ENCODE measurements at regions not wholly inside any gene's neighbourhood (a gene's known extent, or its start where the extent isn't known, plus 50 kb on each side); places are given as distances from the start of the nearest gene placed in this dataset.
A peak's percentile ranks its signal among the peaks of the same experiment; 100 is the strongest.

GRCh38 chr6:138586638-138587037 lies 87.3 kb upstream of the NHSL1 start:
- Histone ChIP-seq H3K27me3 (replicated peaks; ENCODE audit: control insufficient read depth, insufficient read depth, low read length) (no peaks in the 10 kb centered on the region), H3K36me3 (ENCODE audit: control insufficient read depth, insufficient read depth, low read length) (no peaks in the 10 kb centered on the region), H3K4me3 (replicated peaks; ENCODE audit: low read depth, low read length) (no peak overlapping the region)
- DNase-seq (ENCODE audit: extremely low read depth, insufficient read length): no peak
- TF ChIP-seq CTCF (IDR thresholded peaks at IDR 0.05; ENCODE audit: insufficient read depth, low read length, poor library complexity, severe bottlenecking): no peak

GRCh38 chr6:138588805-138589434 lies 89.6 kb upstream of the NHSL1 start:
- no peak for DNase-seq (ENCODE audit: extremely low read depth, insufficient read length)
- no peak overlapping the region for H3K4me3 ChIP-seq (replicated peaks; ENCODE audit: low read depth, low read length)
- no peaks in the 10 kb centered on the region for H3K36me3 ChIP-seq (ENCODE audit: control insufficient read depth, insufficient read depth, low read length)
- H3K27me3 ChIP-seq (replicated peaks; ENCODE audit: control insufficient read depth, insufficient read depth, low read length): no peaks in the 10 kb centered on the region
- peak; percentile 91 for TF ChIP-seq CTCF (IDR thresholded peaks at IDR 0.05; ENCODE audit: insufficient read depth, low read length, poor library complexity, severe bottlenecking)

- DNase-seq (ENCODE audit: extremely low read depth, insufficient read length): no peak
- peak; percentile 87 for TF ChIP-seq CTCF (IDR thresholded peaks at IDR 0.05; ENCODE audit: insufficient read depth, low read length, poor library complexity, severe bottlenecking)
- no peaks in the 10 kb centered on the region for H3K27me3 ChIP-seq (replicated peaks; ENCODE audit: control insufficient read depth, insufficient read depth, low read length)
Observed at GRCh38 chr6:138590796-138591709, 91.8 kb upstream of the NHSL1 start.

GRCh38 chr6:138592749-138593123 lies 93.4 kb upstream of the NHSL1 start:
- DNase-seq (ENCODE audit: extremely low read depth, insufficient read length): no peak

More at GRCh38 chr6:138590796-138591709, 91.8 kb upstream of the NHSL1 start:
- no peak overlapping the region for H3K4me3 ChIP-seq (replicated peaks; ENCODE audit: low read depth, low read length)
- no peaks in the 10 kb centered on the region for H3K36me3 ChIP-seq (ENCODE audit: control insufficient read depth, insufficient read depth, low read length)

GRCh38 chr6:138593124-138593877 lies 94.0 kb upstream of the NHSL1 start:
- H3K4me3 ChIP-seq (replicated peaks; ENCODE audit: low read depth, low read length): peak overlapping the region; percentile 45
- no peaks in the 10 kb centered on the region for H3K27me3 ChIP-seq (replicated peaks; ENCODE audit: control insufficient read depth, insufficient read depth, low read length)
- TF ChIP-seq CTCF (IDR thresholded peaks at IDR 0.05; ENCODE audit: insufficient read depth, low read length, poor library complexity, severe bottlenecking): no peak
- no peaks in the 10 kb centered on the region for H3K36me3 ChIP-seq (ENCODE audit: control insufficient read depth, insufficient read depth, low read length)
- DNase-seq (ENCODE audit: extremely low read depth, insufficient read length): peak; percentile 66

More at GRCh38 chr6:138592749-138593123, 93.4 kb upstream of the NHSL1 start:
- Histone ChIP-seq H3K4me3 (replicated peaks; ENCODE audit: low read depth, low read length) (peak overlapping the region; percentile 45), H3K27me3 (replicated peaks; ENCODE audit: control insufficient read depth, insufficient read depth, low read length) (no peaks in the 10 kb centered on the region), H3K36me3 (ENCODE audit: control insufficient read depth, insufficient read depth, low read length) (no peaks in the 10 kb centered on the region)
- TF ChIP-seq CTCF (IDR thresholded peaks at IDR 0.05; ENCODE audit: insufficient read depth, low read length, poor library complexity, severe bottlenecking): no peak

Measured in GM06990 (cell line).